Upper lobe of left lung (tissue), 4 donors: ENCODE measurements at regions not wholly inside any gene's neighbourhood (a gene's known extent, or its start where the extent isn't known, plus 50 kb on each side); places are given as distances from the start of the nearest gene placed in this dataset.

Experiments used
- EP300 ChIP-seq, 4 donors: sonication (generic); formaldehyde crosslinking; IDR thresholded peaks; one replicate each; pipeline ENCODE4 v1.5.1; 2017; ENCODE audit warnings: antibody characterized with exemption in 4 of 4, control low read depth in 2 of 4
- POLR2A ChIP-seq, 4 donors: fragments of 450-650 bp; IDR thresholded peaks; one replicate each; pipeline ENCODE4 v1.5.1; 2016 to 2017; ENCODE audit warnings: antibody characterized with exemption in 4 of 4, mild to moderate bottlenecking in 2 of 4
- TF ChIP-seq, protein P1 (sequence below), 6 experiments: fragments of 450-650 bp in 4 of 6; fragments of 200-600 bp in 2 of 6; sonication (generic) in 2 of 6; IDR thresholded peaks; one replicate each; pipeline ENCODE4 v1.5.1; 2016 to 2019; ENCODE audit warnings: antibody characterized with exemption in 6 of 6

DNA sequence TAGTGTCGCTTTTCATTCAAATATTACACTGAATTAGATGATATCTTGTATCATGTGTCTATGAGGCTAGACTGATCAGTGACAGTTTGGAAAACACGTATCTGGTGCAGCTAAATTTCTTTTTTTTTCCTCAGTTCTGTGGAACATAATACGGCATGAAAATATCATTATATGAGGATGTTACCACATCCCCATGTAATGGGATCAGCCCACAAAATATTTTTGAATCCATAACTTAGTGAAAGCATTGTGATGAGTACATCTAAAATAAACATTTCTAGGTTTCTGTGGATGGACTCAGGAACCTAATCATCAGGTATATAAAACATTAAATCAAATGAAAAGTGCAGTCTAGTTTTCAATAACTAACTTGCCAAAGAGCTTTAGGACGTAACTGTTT lies 356.3 kb downstream of the USP25 start:
- TF ChIP-seq, protein P1, sequence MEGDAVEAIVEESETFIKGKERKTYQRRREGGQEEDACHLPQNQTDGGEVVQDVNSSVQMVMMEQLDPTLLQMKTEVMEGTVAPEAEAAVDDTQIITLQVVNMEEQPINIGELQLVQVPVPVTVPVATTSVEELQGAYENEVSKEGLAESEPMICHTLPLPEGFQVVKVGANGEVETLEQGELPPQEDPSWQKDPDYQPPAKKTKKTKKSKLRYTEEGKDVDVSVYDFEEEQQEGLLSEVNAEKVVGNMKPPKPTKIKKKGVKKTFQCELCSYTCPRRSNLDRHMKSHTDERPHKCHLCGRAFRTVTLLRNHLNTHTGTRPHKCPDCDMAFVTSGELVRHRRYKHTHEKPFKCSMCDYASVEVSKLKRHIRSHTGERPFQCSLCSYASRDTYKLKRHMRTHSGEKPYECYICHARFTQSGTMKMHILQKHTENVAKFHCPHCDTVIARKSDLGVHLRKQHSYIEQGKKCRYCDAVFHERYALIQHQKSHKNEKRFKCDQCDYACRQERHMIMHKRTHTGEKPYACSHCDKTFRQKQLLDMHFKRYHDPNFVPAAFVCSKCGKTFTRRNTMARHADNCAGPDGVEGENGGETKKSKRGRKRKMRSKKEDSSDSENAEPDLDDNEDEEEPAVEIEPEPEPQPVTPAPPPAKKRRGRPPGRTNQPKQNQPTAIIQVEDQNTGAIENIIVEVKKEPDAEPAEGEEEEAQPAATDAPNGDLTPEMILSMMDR (IDR thresholded peaks at IDR 0.05) = no peak
- no peak for TF ChIP-seq EP300 (IDR thresholded peaks at IDR 0.05)
- no peak for TF ChIP-seq POLR2A (IDR thresholded peaks at IDR 0.05)
